GM12874 (cell line): ENCODE measurements at regions not wholly inside any gene's neighbourhood (a gene's known extent, or its start where the extent isn't known, plus 50 kb on each side); places are given as distances from the start of the nearest gene placed in this dataset.

Experiments
- TF ChIP-seq, protein P1 (sequence below): IDR thresholded peaks from 2 replicates; pipeline ENCODE4 v1.5.1; 2011; ENCODE audit warnings: low read depth, mild to moderate bottlenecking, control low read depth, low read length, moderate library complexity; ENCODE audit not compliant: insufficient read depth

DNA sequence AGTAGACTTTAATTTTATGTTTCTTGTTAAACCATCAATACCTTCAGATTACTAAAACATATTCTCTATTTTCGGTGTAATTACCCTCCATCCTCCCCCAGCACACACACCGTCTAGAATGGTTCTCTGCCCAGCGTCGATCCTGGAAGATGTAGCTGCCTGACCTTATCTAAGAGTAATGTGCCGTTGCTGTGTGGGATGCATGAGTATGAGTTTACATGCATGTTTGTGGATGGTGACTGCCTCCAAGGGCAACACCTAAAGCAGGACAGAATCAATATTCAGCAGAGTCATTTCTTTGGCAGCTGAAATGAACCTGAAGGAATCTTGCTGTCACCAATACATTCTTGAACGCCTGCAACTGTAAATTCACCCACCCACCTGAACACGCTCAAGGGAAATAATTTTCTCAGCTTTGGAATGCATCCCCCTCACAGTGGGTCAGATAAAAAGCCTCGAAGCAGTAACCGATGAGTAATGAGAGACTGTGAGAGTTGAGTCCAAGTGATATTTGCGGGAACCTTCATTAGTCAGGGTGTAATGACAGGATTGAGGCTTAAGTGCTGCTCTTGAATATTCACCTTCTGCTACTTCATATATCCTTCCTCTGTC lies 155.8 kb upstream of the RND3 start:
- TF ChIP-seq, protein P1, sequence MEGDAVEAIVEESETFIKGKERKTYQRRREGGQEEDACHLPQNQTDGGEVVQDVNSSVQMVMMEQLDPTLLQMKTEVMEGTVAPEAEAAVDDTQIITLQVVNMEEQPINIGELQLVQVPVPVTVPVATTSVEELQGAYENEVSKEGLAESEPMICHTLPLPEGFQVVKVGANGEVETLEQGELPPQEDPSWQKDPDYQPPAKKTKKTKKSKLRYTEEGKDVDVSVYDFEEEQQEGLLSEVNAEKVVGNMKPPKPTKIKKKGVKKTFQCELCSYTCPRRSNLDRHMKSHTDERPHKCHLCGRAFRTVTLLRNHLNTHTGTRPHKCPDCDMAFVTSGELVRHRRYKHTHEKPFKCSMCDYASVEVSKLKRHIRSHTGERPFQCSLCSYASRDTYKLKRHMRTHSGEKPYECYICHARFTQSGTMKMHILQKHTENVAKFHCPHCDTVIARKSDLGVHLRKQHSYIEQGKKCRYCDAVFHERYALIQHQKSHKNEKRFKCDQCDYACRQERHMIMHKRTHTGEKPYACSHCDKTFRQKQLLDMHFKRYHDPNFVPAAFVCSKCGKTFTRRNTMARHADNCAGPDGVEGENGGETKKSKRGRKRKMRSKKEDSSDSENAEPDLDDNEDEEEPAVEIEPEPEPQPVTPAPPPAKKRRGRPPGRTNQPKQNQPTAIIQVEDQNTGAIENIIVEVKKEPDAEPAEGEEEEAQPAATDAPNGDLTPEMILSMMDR = no peak

GRCh38 chr2:150640039-150640438 lies 152.6 kb upstream of the RND3 start:
- TF ChIP-seq, protein P1 = no peak

DNA sequence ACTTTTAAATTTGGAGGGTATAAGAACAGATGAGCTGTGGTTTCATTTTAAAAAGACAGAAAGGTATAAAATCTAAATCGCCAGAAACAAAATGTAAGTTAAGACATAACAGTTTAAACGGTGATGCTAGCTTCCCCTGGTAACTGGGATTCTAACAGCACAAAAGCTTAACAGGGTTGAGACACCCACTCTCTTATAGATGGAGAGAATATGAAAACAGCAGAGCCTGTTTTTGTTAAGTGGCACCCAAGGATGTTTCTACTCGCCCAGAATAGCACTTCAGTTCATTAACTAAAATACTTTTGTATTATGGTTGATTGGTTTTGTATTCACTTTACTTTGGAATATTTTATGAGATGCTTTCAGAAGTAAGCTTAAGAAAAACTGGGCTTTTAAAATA lies 151.9 kb upstream of the RND3 start:
- TF ChIP-seq, protein P1 = no peak

- TF ChIP-seq, protein P1 = no peak
Measured at GRCh38 chr2:150631236-150631821, 143.9 kb upstream of the RND3 start.

DNA sequence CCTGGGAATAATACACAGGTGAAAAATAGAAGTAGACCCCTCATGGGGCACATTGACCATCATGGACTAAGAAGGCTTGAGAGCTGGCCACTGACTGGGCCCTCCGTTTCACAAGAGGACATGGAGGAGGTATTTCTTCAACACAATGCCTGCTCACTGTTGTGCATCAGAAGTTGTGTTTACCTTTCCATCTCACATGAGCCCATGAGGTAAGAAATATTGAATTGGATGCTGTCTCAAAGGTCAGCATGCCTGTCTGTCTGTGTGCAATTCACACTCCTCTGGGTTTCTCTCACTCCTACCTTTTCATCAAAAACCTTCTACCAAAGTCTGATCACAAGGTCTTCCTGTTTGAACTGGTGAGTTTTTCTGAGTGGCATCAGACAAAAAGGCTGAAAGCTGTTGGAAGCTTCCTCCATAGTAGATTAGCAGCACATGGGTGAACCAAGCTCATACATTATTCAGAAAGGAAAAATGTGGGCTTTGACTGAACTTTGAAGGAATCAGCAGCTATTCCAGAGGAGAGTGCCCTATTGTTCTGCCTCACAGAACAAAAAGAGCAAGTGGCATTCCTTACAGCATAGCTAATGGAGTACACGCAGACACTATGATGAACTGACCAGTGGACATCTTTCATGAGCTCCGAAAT lies 143.2 kb upstream of the RND3 start:
- TF ChIP-seq, protein P1 = no peak

- TF ChIP-seq, protein P1 = no peak
Measured at GRCh38 chr2:150627526-150627925, 140.1 kb upstream of the RND3 start.

DNA sequence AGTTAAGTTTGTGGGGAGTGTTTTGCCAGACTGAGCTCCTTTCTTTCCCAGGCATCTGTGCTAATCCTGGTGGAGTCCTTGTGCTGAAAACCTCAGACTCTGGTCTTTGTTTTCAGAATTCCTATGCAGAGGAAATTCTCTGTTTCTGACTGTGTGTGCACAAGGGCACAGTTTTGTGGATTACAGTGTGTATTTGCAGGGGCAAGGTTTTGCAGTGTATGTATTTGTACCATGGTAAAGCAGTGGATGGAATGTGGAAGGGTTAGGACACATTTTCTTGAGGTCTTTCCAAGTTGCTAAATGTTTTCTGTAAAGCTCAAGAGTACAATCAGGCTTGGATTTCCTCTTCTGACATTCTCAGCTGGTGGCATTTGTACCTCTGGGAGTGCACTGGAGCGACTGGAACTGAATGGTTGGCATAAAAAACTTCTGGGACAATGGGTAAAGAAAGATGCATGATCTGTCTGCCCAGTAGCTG lies 139.5 kb upstream of the RND3 start:
- TF ChIP-seq, protein P1 = no peak
